Body of pancreas (tissue), 4 donors: ENCODE measurements at regions not wholly inside any gene's neighbourhood (a gene's known extent, or its start where the extent isn't known, plus 50 kb on each side); places are given as distances from the start of the nearest gene placed in this dataset.

Experiments
- ATAC-seq: fragments of 150-250 bp; one replicate; pipeline ENCODE4 v1.9.1; 2016
- DNase-seq, 4 donors: peaks; one replicate each; pipeline ENCODE4 v3.0.0-alpha.2; 2019
- H3K27ac ChIP-seq, 4 donors: fragments of 200-600 bp; sonication (generic); 1 replicate in 3 of 4; 2 replicates in 1 of 4; pipeline versions ENCODE4 v1.5.1 to v1.6.1; 2016 to 2019; ENCODE audit warnings: mild to moderate bottlenecking in 1 of 4, mixed read lengths in 1 of 4, moderate library complexity in 1 of 4
- H3K27me3 ChIP-seq, 2 donors: fragments of 200-600 bp; sonication (generic); one replicate each; pipeline ENCODE4 v1.6.0; 2016; ENCODE audit warnings: mild to moderate bottlenecking in 1 of 2
- H3K36me3 ChIP-seq, 2 donors: fragments of 200-600 bp; sonication (generic); replicated peaks in 1 of 2; 2 replicates each; pipeline ENCODE4 v1.5.1; 2016; ENCODE audit warnings: low read depth in 2 of 2; ENCODE audit not compliant: insufficient read depth in 1 of 2
- H3K4me1 ChIP-seq: fragments of 200-600 bp; sonication (generic); one replicate; pipeline ENCODE4 v1.6.0; 2016
- H3K4me3 ChIP-seq, 2 donors: fragments of 200-600 bp; sonication (generic); 1 replicate in 1 of 2; 2 replicates in 1 of 2; pipeline ENCODE4 v1.5.1; 2016 to 2019
- H3K9me3 ChIP-seq, 3 donors: fragments of 200-600 bp; sonication (generic); 1 replicate in 2 of 3; 2 replicates in 1 of 3; pipeline ENCODE4 v1.5.1; 2016
- POLR2A ChIP-seq, 3 donors: fragments of 450-650 bp; IDR thresholded peaks; one replicate each; pipeline ENCODE4 v1.6.1; 2016; ENCODE audit warnings: antibody characterized with exemption in 3 of 3, mild to moderate bottlenecking in 2 of 3
- WGBS, 2 donors: methylation state at CpG; one replicate each; pipeline ENCODE4 v1.1.5; 2017; 5-methylcytosine and 5-hydroxymethylcytosine counted together
- intact Hi-C: fragments of 100-400 bp; cut with DNase I; formaldehyde crosslinking; loops from one replicate; pipeline ENCODE4 v1.15.1; 2023
- TF ChIP-seq, protein P1 (sequence below), 7 experiments: fragments of 450-650 bp in 4 of 7; fragments of 200-600 bp in 3 of 7; sonication (generic) in 3 of 7; IDR thresholded peaks; one replicate each; pipeline ENCODE4 v1.5.1; 2016 to 2019; ENCODE audit warnings: antibody characterized with exemption in 7 of 7

DNA sequence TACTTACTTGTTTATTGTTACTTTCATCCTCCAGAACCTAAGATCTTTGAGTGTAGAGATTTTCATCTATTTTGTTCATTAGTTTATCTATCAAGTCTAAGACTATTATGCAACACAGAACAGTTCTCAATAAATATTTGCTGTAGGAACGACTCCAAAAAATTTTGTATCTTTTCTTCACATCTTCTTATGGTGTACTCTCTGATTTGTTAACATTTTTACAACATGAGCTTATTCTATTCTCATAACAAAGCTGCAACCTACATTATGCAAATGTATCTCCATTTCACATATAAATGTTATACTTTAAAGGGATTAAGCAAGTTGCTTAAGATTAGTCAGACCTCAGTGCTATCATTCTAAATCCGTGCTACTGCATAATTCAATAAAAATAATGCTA, 514.2 kb upstream of the ZP4 start:
- no peak overlapping the region for H3K27ac ChIP-seq
- intact Hi-C loops = no loop called here
- ATAC-seq = no peak
- 61 to 62% methylated on average over 2 of the region's 2 CpGs for WGBS, 2 donors
- no peaks in the 10 kb centered on the region for H3K36me3 ChIP-seq
- H3K27me3 ChIP-seq = no peaks in the 10 kb centered on the region
- no peaks in the 10 kb centered on the region for H3K9me3 ChIP-seq
- no peak overlapping the region for H3K4me3 ChIP-seq
- no peaks in the 10 kb centered on the region for H3K4me1 ChIP-seq
- TF ChIP-seq, protein P1, sequence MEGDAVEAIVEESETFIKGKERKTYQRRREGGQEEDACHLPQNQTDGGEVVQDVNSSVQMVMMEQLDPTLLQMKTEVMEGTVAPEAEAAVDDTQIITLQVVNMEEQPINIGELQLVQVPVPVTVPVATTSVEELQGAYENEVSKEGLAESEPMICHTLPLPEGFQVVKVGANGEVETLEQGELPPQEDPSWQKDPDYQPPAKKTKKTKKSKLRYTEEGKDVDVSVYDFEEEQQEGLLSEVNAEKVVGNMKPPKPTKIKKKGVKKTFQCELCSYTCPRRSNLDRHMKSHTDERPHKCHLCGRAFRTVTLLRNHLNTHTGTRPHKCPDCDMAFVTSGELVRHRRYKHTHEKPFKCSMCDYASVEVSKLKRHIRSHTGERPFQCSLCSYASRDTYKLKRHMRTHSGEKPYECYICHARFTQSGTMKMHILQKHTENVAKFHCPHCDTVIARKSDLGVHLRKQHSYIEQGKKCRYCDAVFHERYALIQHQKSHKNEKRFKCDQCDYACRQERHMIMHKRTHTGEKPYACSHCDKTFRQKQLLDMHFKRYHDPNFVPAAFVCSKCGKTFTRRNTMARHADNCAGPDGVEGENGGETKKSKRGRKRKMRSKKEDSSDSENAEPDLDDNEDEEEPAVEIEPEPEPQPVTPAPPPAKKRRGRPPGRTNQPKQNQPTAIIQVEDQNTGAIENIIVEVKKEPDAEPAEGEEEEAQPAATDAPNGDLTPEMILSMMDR (IDR thresholded peaks at IDR 0.05) = no peak
- no peak for TF ChIP-seq POLR2A (IDR thresholded peaks at IDR 0.05)
- DNase-seq = no peak

DNA sequence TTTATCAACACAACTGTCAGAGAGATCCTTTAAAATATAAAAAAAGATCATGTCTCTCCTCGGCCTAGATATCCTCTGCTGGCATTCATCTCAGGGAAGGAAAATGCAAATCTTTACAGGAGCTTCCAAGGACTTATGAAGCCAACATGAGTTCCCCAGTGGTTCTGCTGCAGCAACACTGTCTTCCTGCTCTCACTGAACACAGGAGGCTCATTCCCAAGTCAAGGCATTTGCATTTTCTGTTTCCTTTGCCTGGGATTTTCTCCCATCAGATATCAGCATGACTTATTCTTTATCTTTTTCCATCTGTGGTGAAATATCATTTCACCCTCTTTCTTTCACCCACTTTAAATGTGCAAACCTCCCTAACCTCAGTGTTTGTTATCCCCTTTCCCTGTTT, 513.8 kb upstream of the ZP4 start:
- ATAC-seq = no peak
- intact Hi-C loops = no loop called here

DNA sequence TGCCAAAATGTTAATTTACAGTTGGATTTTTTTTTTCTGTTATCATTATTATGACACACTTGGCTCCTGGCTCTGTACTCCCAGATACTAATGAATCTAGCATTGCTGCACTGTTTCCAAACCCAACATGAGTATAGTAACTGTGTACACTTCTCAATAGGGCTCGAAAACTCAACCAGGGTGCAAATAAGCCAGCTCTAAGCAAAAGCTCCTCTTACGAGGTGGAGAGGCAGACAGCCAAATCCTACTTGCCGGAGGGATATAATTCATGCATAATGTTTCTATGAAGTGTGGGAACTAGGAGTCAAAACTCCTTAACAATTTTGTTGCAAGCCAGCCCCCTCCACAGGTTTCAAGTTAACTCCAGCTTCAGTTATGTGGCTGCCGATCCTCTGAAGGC, 510.4 kb upstream of the ZP4 start:
- no peak for DNase-seq
- no peak overlapping the region for H3K27ac ChIP-seq
- TF ChIP-seq, protein P1 (IDR thresholded peaks at IDR 0.05) = no peak
- no peak for TF ChIP-seq POLR2A (IDR thresholded peaks at IDR 0.05)
- no peaks in the 10 kb centered on the region for H3K36me3 ChIP-seq
- H3K27me3 ChIP-seq = no peaks in the 10 kb centered on the region
- ATAC-seq = no peak
- no peaks in the 10 kb centered on the region for H3K4me1 ChIP-seq
- intact Hi-C loops = no loop called here
- no peaks in the 10 kb centered on the region for H3K9me3 ChIP-seq
- WGBS, 2 donors = 49 to 50% methylated on average over 4 of the region's 4 CpGs
- H3K4me3 ChIP-seq = no peak overlapping the region

More for the DNA sequence above, 513.8 kb upstream of the ZP4 start:
- H3K4me3 ChIP-seq = no peak overlapping the region
- no peak for DNase-seq
- H3K27ac ChIP-seq = no peak overlapping the region
- H3K36me3 ChIP-seq = no peaks in the 10 kb centered on the region
- TF ChIP-seq, protein P1 (IDR thresholded peaks at IDR 0.05) = no peak
- no peak for TF ChIP-seq POLR2A (IDR thresholded peaks at IDR 0.05)
- H3K9me3 ChIP-seq = no peaks in the 10 kb centered on the region
- WGBS, 2 donors = 54 to 55% methylated on average over 1 of the region's 1 CpG
- no peaks in the 10 kb centered on the region for H3K4me1 ChIP-seq
- no peaks in the 10 kb centered on the region for H3K27me3 ChIP-seq

DNA sequence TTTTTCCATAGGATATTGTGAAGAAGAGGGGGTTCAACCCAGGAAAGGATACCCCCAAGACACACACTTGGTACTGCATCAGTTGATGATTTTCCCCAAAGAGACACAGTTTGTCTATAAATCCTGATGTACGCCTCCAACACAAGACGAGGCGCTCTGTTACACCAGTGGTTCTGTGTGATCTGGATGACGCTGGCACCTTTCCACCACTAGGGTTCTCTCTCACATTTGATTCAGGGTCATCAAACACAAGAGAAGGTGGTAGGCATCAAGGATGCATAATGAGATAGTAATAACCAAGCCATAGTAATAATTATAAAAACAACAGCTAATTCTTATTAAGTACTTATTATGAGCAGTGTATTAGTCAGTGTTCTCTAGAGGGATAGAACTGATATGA, 508.8 kb upstream of the ZP4 start:
- TF ChIP-seq POLR2A (IDR thresholded peaks at IDR 0.05) = no peak
- TF ChIP-seq, protein P1 (IDR thresholded peaks at IDR 0.05) = no peak

DNA sequence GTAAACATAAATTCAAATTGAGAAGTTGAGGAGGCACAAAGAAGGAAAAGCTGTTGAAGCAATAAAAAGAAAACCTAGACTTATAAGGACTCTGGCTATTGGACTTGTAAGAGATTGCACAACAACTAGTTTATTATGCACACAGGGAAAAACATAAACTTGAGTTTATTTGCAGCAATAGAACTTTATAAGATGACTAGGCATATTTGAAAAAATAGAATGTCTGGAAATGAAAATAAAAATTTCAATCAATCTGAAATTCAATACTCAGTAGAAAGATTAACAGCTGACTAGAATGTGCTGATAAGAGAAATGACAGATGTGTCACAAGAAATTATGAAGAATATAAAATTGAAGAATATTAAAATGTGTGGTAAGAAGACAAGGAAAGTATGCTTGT, 505.4 kb upstream of the ZP4 start:
- DNase-seq = no peak
- intact Hi-C loops = no loop called here
- Histone ChIP-seq H3K4me1 (no peaks in the 10 kb centered on the region), H3K27ac (no peak overlapping the region), H3K36me3 (no peaks in the 10 kb centered on the region), H3K9me3 (no peaks in the 10 kb centered on the region), H3K27me3 (no peaks in the 10 kb centered on the region), H3K4me3 (no peak overlapping the region)
- TF ChIP-seq POLR2A (IDR thresholded peaks at IDR 0.05) = no peak
- TF ChIP-seq, protein P1 (IDR thresholded peaks at IDR 0.05) = no peak
- no peak for ATAC-seq

More for the DNA sequence above, 508.8 kb upstream of the ZP4 start:
- Histone ChIP-seq H3K4me1 (no peaks in the 10 kb centered on the region), H3K27me3 (no peaks in the 10 kb centered on the region), H3K9me3 (no peaks in the 10 kb centered on the region), H3K4me3 (no peak overlapping the region), H3K36me3 (no peaks in the 10 kb centered on the region), H3K27ac (no peak overlapping the region)
- ATAC-seq (no peak), DNase-seq (no peak)
- 89 to 97% methylated on average over 4 of the region's 4 CpGs for WGBS, 2 donors
- intact Hi-C loops = no loop called here
